GM23338 (cell line): ENCODE measurements at regions not wholly inside any gene's neighbourhood (a gene's known extent, or its start where the extent isn't known, plus 50 kb on each side); places are given as distances from the start of the nearest gene placed in this dataset.

Experiments
- CREB1 ChIP-seq: fragments of 250-450 bp; sonication (Bioruptor Pico); IDR thresholded peaks from 2 replicates; pipeline ENCODE4 v1.5.0; 2020; ENCODE audit warnings: low read depth, mild to moderate bottlenecking, moderate library complexity
- CTCF ChIP-seq, 2 experiments: fragments of 200-600 bp in 1 of 2; sonication (generic) in 1 of 2; conservative IDR thresholded peaks; 2 replicates each; pipeline versions ENCODE4 v1.5.1 to v1.6.1; 2016 to 2017; ENCODE audit warnings: antibody characterized with exemption in 2 of 2, low read depth in 2 of 2, mild to moderate bottlenecking in 2 of 2, moderate library complexity in 1 of 2
- EZH2 ChIP-seq: fragments of 200-600 bp; sonication (generic); IDR thresholded peaks from one replicate; pipeline ENCODE4 v1.8.0; 2017; ENCODE audit warnings: antibody characterized with exemption, mild to moderate bottlenecking, low read depth; ENCODE audit not compliant: unreplicated experiment
- EZH2phosphoT487 ChIP-seq: fragments of 200-600 bp; sonication (generic); IDR thresholded peaks from one replicate; pipeline ENCODE4 v1.8.1; 2018; ENCODE audit warnings: antibody characterized with exemption; ENCODE audit not compliant: unreplicated experiment
- JUNB ChIP-seq: IDR thresholded peaks from one replicate; pipeline ENCODE4 v1.6.1; 2016; ENCODE audit warnings: antibody characterized with exemption; ENCODE audit not compliant: unreplicated experiment
- NANOG ChIP-seq: IDR thresholded peaks from 2 replicates; pipeline ENCODE4 v1.6.1; 2016; ENCODE audit warnings: antibody characterized with exemption, borderline replicate concordance
- POLR2AphosphoS5 ChIP-seq: IDR thresholded peaks from 2 replicates; pipeline ENCODE4 v1.6.1; 2016; ENCODE audit warnings: antibody characterized with exemption, low read depth
- REST ChIP-seq: IDR thresholded peaks from one replicate; pipeline ENCODE4 v1.6.1; 2018; ENCODE audit warnings: antibody characterized with exemption; ENCODE audit not compliant: unreplicated experiment
- ZNF462 ChIP-seq: fragments of 250-450 bp; sonication (Bioruptor Pico); IDR thresholded peaks from 2 replicates; pipeline ENCODE4 v1.5.0; 2020; ENCODE audit warnings: mild to moderate bottlenecking, moderate library complexity
- TF ChIP-seq, protein P1 (sequence below): IDR thresholded peaks from 2 replicates; pipeline ENCODE4 v1.6.1; 2016; ENCODE audit warnings: antibody characterized with exemption

- TF ChIP-seq CTCF (conservative IDR thresholded peaks at IDR 0.05; ENCODE audit: low read depth in 2 of 2) (no peak), POLR2AphosphoS5 (no peak), EZH2 (no peak), EZH2phosphoT487 (no peak), ZNF462 (no peak), CREB1 (CRISPR knock-in tag) (no peak), JUNB (no peak), REST (no peak), NANOG (no peak)
- TF ChIP-seq, protein P1, sequence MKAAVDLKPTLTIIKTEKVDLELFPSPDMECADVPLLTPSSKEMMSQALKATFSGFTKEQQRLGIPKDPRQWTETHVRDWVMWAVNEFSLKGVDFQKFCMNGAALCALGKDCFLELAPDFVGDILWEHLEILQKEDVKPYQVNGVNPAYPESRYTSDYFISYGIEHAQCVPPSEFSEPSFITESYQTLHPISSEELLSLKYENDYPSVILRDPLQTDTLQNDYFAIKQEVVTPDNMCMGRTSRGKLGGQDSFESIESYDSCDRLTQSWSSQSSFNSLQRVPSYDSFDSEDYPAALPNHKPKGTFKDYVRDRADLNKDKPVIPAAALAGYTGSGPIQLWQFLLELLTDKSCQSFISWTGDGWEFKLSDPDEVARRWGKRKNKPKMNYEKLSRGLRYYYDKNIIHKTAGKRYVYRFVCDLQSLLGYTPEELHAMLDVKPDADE: no peak
Measured at GRCh38 chr12:34345801-34346200, 323.5 kb downstream of the ALG10 start.
